ENCODE measurements at regions not wholly inside any gene's neighbourhood (a gene's known extent, or its start where the extent isn't known, plus 50 kb on each side); places are given as distances from the start of the nearest gene placed in this dataset.
"Not testable (repeated sequence)": the region's sequence is repeated elsewhere in the genome, so short reads cannot be mapped to it uniquely, and the experiment has no call there.

- not testable (repeated sequence) for TF ChIP-seq CTCF (IDR thresholded peaks at IDR 0.05 in 2 of 3, conservative IDR thresholded peaks at IDR 0.05 in 1 of 3; ENCODE audit: control insufficient read depth in 2 of 3, extremely low read depth in 1 of 3, insufficient read depth in 1 of 3, low read depth in 3 of 3, low read length in 3 of 3); BCLAF1 (IDR thresholded peaks at IDR 0.05); POLR2A (IDR thresholded peaks at IDR 0.05; ENCODE audit: low read depth, low read length); PBX3 (IDR thresholded peaks at IDR 0.05; ENCODE audit: insufficient replicate concordance, low read depth, low read length); POLR2AphosphoS5 (IDR thresholded peaks at IDR 0.05; ENCODE audit: low read length); JUNB (IDR thresholded peaks at IDR 0.05); SKIL (IDR thresholded peaks at IDR 0.05; ENCODE audit: low read depth, poor library complexity, severe bottlenecking); EGR1 (IDR thresholded peaks at IDR 0.05; ENCODE audit: borderline replicate concordance in 1 of 2, low read depth in 2 of 2, low read length in 2 of 2); RCOR1 (conservative IDR thresholded peaks at IDR 0.05; ENCODE audit: low read depth, low read length); YY1 (IDR thresholded peaks at IDR 0.05; ENCODE audit: low read depth, low read length); NKRF (conservative IDR thresholded peaks at IDR 0.05); NR2F1 (conservative IDR thresholded peaks at IDR 0.05)
Measured at GRCh38 chr14:89104861-89105260, 280.4 kb downstream of the TTC8 start.
